ENCODE measurements at regions not wholly inside any gene's neighbourhood (a gene's known extent, or its start where the extent isn't known, plus 50 kb on each side); places are given as distances from the start of the nearest gene placed in this dataset.

- Histone ChIP-seq H3K36me3 (ENCODE audit: control insufficient read depth, insufficient read depth, low read length) (no peaks in the 10 kb centered on the region), H3K4me1 (ENCODE audit: control insufficient read depth, insufficient read depth, low read length) (peaks cover 2% of the 10 kb centered on the region; the same call in 1 of the 2 replicates), H2BK20ac (ENCODE audit: low read depth, low read length) (no peak overlapping the region), H3K9me3 (ENCODE audit: control insufficient read depth, insufficient read depth, low read length) (no peaks in the 10 kb centered on the region), H3K9ac (ENCODE audit: low read depth, low read length) (no peak overlapping the region), H3K79me1 (ENCODE audit: low read depth in 1 of 2, low read length in 2 of 2) (no peaks in the 10 kb centered on the region), H4K5ac (ENCODE audit: low read depth, low read length) (no peak overlapping the region), H2BK15ac (ENCODE audit: low read depth, low read length) (no peak overlapping the region), H3K23ac (ENCODE audit: low read depth, low read length) (no peak overlapping the region), H3K18ac (ENCODE audit: low read depth, low read length) (no peak overlapping the region), H3K4me3 (ENCODE audit: insufficient read depth, low read depth, low read length) (no peak overlapping the region), H2AK9ac (replicated peaks; ENCODE audit: low read depth, low read length, poor library complexity) (no peak overlapping the region), H3K27ac (ENCODE audit: insufficient read depth, low read length) (no peak overlapping the region), H3K9me1 (ENCODE audit: insufficient read depth, low read length) (no peaks in the 10 kb centered on the region), H4K8ac (ENCODE audit: low read depth in 2 of 2, low read length in 2 of 2) (no peak overlapping the region), H4K91ac (ENCODE audit: insufficient read depth, low read depth, low read length) (no peak overlapping the region), H3K27me3 (ENCODE audit: control insufficient read depth, insufficient read depth, low read length) (no peaks in the 10 kb centered on the region; the same call in 1 of the 2 replicates), H2BK5ac (ENCODE audit: low read depth, low read length, poor library complexity, severe bottlenecking) (no peak overlapping the region), H3K14ac (replicated peaks; ENCODE audit: low read depth, low read length) (no peak overlapping the region), H2AFZ (replicated peaks; ENCODE audit: low read length, poor library complexity) (no peak overlapping the region), H3K4ac (ENCODE audit: low read depth, low read length) (no peak overlapping the region), H3K4me2 (ENCODE audit: low read depth, low read length) (no peak overlapping the region), H3K56ac (ENCODE audit: extremely low read depth, insufficient read depth, low read length) (no peak overlapping the region), H2BK120ac (ENCODE audit: low read depth, low read length) (no peak overlapping the region), H2AK5ac (ENCODE audit: low read depth, low read length) (no peak overlapping the region), H4K20me1 (ENCODE audit: insufficient read depth, low read length) (no peaks in the 10 kb centered on the region)
- WGBS, 2 experiments (ENCODE audit: extremely low coverage in 2 of 2, insufficient read length in 1 of 2) = no CpG with 5 or more reads among the region's 3 CpGs
- intact Hi-C loops (cut with micrococcal nuclease) (no loop called here), dilution Hi-C loops (cut with HindIII; ENCODE audit: low sequenced_read_pairs, unreplicated experiment) (no loop called here), in situ Hi-C loops (cut with MboI; ENCODE audit: low sequenced_read_pairs) (loop anchor here (10.0 kb wide), 1 partner anchor 396 kb away; no protein-coding TSS in a partner anchor)
- DNase-seq (no peak), ATAC-seq (ENCODE audit: low read depth) (no peak)
- ChIA-PET CTCF (no interaction called here), POLR2A (ENCODE audit: unreplicated experiment) (no interaction called here)
- BruUV-seq (replicated peaks) = no TSS peak
- TF ChIP-seq RFX5 (IDR thresholded peaks at IDR 0.05; ENCODE audit: low read depth, low read length) = no peak
- TF ChIP-seq CHD1 (IDR thresholded peaks at IDR 0.05; ENCODE audit: low read depth, low read length) = no peak
- no peak for TF ChIP-seq MAFK (IDR thresholded peaks at IDR 0.05; ENCODE audit: low read depth, low read length)
- TF ChIP-seq RAD21 (IDR thresholded peaks at IDR 0.05; ENCODE audit: low read length) = no peak
- no peak for TF ChIP-seq SMC3 (IDR thresholded peaks at IDR 0.05; ENCODE audit: low read depth, low read length)
These were observed 70.5 kb upstream of the MAP3K4 start for GRCh38 chr6:160921095-160921494.
